Panc1 (cell line): ENCODE measurements at regions not wholly inside any gene's neighbourhood (a gene's known extent, or its start where the extent isn't known, plus 50 kb on each side); places are given as distances from the start of the nearest gene placed in this dataset.

Source experiments
- ATAC-seq: fragments of 200-7000 bp; cut with Tn5 transposase; 2 replicates; pipeline ENCODE4 v1.9.1; 2020; ENCODE audit warnings: mild to moderate bottlenecking, moderate library complexity
- BruUV-seq: library from RNA; stranded (reverse); fragments of 400-500 nt; replicated peaks from 2 replicates; lab custom pipeline; 2021; lab: Mats Ljungman, UMichigan
- CTCF ChIA-PET: fragments of 300-600 bp; sonication (Branson Sonifier 250); formaldehyde crosslinking; loops from one replicate; lab custom pipeline; 2022; ENCODE audit warnings: antibody characterized with exemption; lab: Charles Lee
- POLR2A ChIA-PET: fragments of 300-600 bp; sonication (Branson Sonifier 250); formaldehyde crosslinking; loops from one replicate; lab custom pipeline; 2022; ENCODE audit warnings: antibody characterized with exemption; lab: Charles Lee
- DNase-seq: peaks from one replicate; pipeline ENCODE4 v3.0.0-alpha.2; 2010; ENCODE audit warnings: low read depth, low spot score
- H3K27ac ChIP-seq: 2 replicates; pipeline ENCODE4 v1.5.1; 2011; ENCODE audit warnings: mild to moderate bottlenecking, low read length, inconsistent platforms
- H3K27me3 ChIP-seq: fragments of 200-500 bp; sonication (Bioruptor generic); 2 replicates; pipeline ENCODE4 v1.6.0; 2014; ENCODE audit warnings: low read length, inconsistent platforms; ENCODE audit not compliant: control insufficient read depth, insufficient read depth
- H3K36me3 ChIP-seq: fragments of 200-500 bp; sonication (Bioruptor generic); 2 replicates; pipeline ENCODE4 v1.5.1; 2014; ENCODE audit warnings: inconsistent platforms, mild to moderate bottlenecking, low read length, moderate library complexity; ENCODE audit not compliant: control insufficient read depth, insufficient read depth
- H3K4me1 ChIP-seq: 2 replicates; pipeline ENCODE4 v1.5.1; 2011; ENCODE audit warnings: inconsistent platforms, mild to moderate bottlenecking, low read length, moderate library complexity; ENCODE audit not compliant: control insufficient read depth, insufficient read depth
- H3K4me3 ChIP-seq, 2 experiments: 2 replicates each; pipeline ENCODE4 v1.5.1; 2011 to 2012; ENCODE audit warnings: low read depth in 2 of 2, low read length in 2 of 2, mild to moderate bottlenecking in 2 of 2, inconsistent platforms in 1 of 2, moderate library complexity in 1 of 2
- H3K9me3 ChIP-seq: fragments of 200-500 bp; sonication (Bioruptor generic); 2 replicates; pipeline ENCODE4 v1.5.1; 2014; ENCODE audit warnings: low read depth, mild to moderate bottlenecking, inconsistent platforms, low read length, moderate library complexity; ENCODE audit not compliant: control insufficient read depth, insufficient read depth
- CTCF ChIP-seq: fragments of 450-650 bp; IDR thresholded peaks from 2 replicates; pipeline ENCODE4 v1.5.1; 2017; ENCODE audit warnings: mild to moderate bottlenecking
- POLR2AphosphoS5 ChIP-seq: IDR thresholded peaks from 2 replicates; pipeline ENCODE4 v1.6.1; 2012; ENCODE audit warnings: mild to moderate bottlenecking, low read depth, low read length, moderate library complexity
- SIN3A ChIP-seq: IDR thresholded peaks from 2 replicates; pipeline ENCODE4 v1.6.1; 2012; ENCODE audit warnings: low read depth, mild to moderate bottlenecking, low read length, moderate library complexity, borderline replicate concordance; ENCODE audit not compliant: insufficient read depth
- TCF7L2 ChIP-seq: IDR thresholded peaks from 2 replicates; pipeline ENCODE4 v1.6.1; 2011; ENCODE audit warnings: mild to moderate bottlenecking, low read depth, low read length, inconsistent platforms
- in situ Hi-C: cut with HindIII; loops from 2 replicates; pipeline ENCODE4 v1.10.0; 2016; ENCODE audit warnings: low sequenced_read_pairs, low pct_unique_long_range_greater_than_20kb
- intact Hi-C: fragments of 100-400 bp; cut with micrococcal nuclease; formaldehyde crosslinking; loops from one replicate; pipeline ENCODE4 v1.10.0; 2022; ENCODE audit not compliant: unreplicated experiment
- TF ChIP-seq, protein P1 (sequence below), 2 experiments: IDR thresholded peaks; 2 replicates each; pipeline ENCODE4 v1.6.1; 2011 to 2012; ENCODE audit warnings: low read depth in 2 of 2, control low read depth in 1 of 2, low read length in 1 of 2, mild to moderate bottlenecking in 1 of 2, moderate library complexity in 1 of 2; ENCODE audit not compliant: insufficient read depth in 1 of 2

DNA sequence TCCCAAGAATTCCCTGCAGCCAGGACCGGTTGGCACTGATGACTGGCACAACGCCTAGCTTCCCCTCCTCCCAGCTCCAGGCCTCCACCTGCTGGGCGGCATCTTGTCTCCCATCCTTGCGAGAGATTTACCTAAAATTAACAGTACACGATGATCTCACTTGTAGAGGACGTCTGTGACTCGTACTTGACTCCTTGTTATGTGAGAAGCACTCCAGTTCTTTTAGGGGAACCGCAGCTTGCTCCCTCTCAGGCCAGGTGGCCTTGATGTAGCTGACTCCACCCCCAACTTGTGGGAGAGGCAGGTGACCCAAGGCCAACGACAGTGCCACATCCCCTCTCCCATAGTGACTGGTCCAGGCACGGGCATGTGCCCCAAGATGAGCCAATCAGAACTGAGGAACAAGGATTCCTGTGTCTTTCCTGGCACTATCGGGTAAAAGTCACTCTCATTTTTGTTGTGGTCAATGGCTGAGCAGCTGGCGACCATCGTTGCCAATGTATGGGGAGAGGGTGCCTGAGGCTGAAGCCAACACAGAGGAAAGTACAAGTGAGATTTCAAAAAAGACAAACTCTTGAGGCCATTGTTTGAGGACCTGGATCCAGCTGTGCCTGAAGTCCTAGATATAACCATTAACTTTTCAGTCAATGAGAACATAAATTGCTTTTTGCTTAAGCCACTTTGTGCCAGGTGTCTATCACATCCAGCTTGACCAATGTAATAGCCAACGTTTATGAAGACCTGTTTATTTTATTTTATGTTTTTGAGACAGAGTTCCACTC, 208.7 kb downstream of the RBM19 start:
- in situ Hi-C loops (no loop called here), intact Hi-C loops (no loop called here)
- ChIA-PET POLR2A (no interaction called here), CTCF (no interaction called here)
- Histone ChIP-seq H3K27me3 (no peaks in the 10 kb centered on the region; the same call in 1 of the 2 replicates), H3K36me3 (no peaks in the 10 kb centered on the region), H3K9me3 (no peaks in the 10 kb centered on the region), H3K27ac (no peak overlapping the region), H3K4me3 (no peak overlapping the region), H3K4me1 (no peaks in the 10 kb centered on the region)
- BruUV-seq, result no TSS peak
- no peak for TF ChIP-seq SIN3A
- no peak for TF ChIP-seq TCF7L2
- TF ChIP-seq CTCF, result no peak
- TF ChIP-seq, protein P1, sequence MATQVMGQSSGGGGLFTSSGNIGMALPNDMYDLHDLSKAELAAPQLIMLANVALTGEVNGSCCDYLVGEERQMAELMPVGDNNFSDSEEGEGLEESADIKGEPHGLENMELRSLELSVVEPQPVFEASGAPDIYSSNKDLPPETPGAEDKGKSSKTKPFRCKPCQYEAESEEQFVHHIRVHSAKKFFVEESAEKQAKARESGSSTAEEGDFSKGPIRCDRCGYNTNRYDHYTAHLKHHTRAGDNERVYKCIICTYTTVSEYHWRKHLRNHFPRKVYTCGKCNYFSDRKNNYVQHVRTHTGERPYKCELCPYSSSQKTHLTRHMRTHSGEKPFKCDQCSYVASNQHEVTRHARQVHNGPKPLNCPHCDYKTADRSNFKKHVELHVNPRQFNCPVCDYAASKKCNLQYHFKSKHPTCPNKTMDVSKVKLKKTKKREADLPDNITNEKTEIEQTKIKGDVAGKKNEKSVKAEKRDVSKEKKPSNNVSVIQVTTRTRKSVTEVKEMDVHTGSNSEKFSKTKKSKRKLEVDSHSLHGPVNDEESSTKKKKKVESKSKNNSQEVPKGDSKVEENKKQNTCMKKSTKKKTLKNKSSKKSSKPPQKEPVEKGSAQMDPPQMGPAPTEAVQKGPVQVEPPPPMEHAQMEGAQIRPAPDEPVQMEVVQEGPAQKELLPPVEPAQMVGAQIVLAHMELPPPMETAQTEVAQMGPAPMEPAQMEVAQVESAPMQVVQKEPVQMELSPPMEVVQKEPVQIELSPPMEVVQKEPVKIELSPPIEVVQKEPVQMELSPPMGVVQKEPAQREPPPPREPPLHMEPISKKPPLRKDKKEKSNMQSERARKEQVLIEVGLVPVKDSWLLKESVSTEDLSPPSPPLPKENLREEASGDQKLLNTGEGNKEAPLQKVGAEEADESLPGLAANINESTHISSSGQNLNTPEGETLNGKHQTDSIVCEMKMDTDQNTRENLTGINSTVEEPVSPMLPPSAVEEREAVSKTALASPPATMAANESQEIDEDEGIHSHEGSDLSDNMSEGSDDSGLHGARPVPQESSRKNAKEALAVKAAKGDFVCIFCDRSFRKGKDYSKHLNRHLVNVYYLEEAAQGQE (IDR thresholded peaks at IDR 0.05; ENCODE audit: insufficient read depth in 1 of 2, low read depth in 2 of 2, low read length in 1 of 2), result no peak
- TF ChIP-seq POLR2AphosphoS5, result no peak
- ATAC-seq, result no peak
- no peak for DNase-seq

DNA sequence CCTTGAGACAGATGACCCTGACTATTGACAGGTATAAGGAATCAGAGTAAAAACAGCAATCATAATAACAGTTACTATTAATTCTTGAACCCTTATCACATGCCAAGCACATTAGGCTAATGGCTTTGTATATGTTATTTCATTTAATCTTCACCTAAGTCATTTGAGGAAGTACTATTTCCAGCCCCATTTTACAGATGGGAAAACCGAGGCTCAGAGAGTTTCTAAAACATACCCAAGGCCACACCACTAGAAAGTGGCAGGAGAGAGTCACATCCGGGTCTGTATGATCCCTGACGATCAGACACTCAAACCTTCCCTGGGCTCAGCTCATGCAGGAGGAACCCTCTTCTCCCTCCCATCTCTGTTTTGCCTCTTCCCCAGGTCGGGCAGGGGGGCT, 209.5 kb downstream of the RBM19 start:
- Histone ChIP-seq H3K9me3 (no peaks in the 10 kb centered on the region), H3K4me3 (no peak overlapping the region), H3K36me3 (no peaks in the 10 kb centered on the region), H3K27ac (no peak overlapping the region), H3K4me1 (no peaks in the 10 kb centered on the region), H3K27me3 (no peaks in the 10 kb centered on the region)
- no peak for ATAC-seq
- DNase-seq, result no peak
- no TSS peak for BruUV-seq
- intact Hi-C loops, result no loop called here
- in situ Hi-C loops, result no loop called here
- ChIA-PET CTCF (no interaction called here), POLR2A (no interaction called here)
- no peak for TF ChIP-seq TCF7L2
- TF ChIP-seq, protein P1 (IDR thresholded peaks at IDR 0.05; ENCODE audit: insufficient read depth in 1 of 2, low read depth in 2 of 2, low read length in 1 of 2), result no peak
- TF ChIP-seq POLR2AphosphoS5, result no peak
- TF ChIP-seq SIN3A, result no peak
- TF ChIP-seq CTCF, result no peak
